A673 (cell line): ENCODE measurements at regions not wholly inside any gene's neighbourhood (a gene's known extent, or its start where the extent isn't known, plus 50 kb on each side); places are given as distances from the start of the nearest gene placed in this dataset.

Experiments
- EZH2 ChIP-seq: fragments of 200-600 bp; sonication (generic); IDR thresholded peaks from 2 replicates; pipeline ENCODE4 v1.6.1; 2017; ENCODE audit warnings: borderline replicate concordance, low read depth, mild to moderate bottlenecking, mixed read lengths, antibody characterized with exemption, low read length; ENCODE audit not compliant: poor library complexity, severe bottlenecking
- TF ChIP-seq, protein P1 (sequence below): fragments of 300-800, 200-600 bp; sonication (generic); conservative IDR thresholded peaks from 2 replicates; pipeline ENCODE4 v1.5.1; 2017; ENCODE audit warnings: low read depth, mild to moderate bottlenecking, antibody characterized with exemption, low read length, moderate library complexity, mixed read lengths

DNA sequence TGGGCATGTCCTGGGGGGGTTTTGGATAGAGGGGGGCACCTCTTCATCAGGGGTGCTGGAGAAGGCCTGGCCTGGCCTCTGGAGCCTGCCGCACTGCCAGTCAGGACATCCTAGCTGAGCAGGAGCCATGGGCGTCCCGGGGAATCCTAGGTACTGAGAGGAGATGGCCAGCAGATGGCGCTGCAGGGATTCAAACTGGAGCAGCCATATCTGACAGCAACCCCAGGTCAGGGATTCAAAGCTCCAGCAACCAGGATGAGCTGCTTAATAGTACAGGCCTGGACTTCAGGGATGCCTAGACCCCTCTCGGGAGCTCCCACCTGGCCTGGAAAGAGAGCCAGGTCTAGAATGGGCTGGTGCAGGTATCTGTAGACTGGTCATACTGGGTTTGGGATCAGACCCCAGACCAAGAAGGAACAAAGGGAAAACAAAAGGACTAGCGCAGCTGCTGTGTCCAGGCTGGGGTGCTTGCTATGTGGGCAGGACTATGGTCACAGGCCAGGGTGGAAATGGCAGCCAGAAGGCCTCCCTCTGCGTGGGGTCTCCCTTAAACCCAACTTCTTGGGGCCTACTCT, 306.9 kb upstream of the RBFOX1 start:
- TF ChIP-seq, protein P1, sequence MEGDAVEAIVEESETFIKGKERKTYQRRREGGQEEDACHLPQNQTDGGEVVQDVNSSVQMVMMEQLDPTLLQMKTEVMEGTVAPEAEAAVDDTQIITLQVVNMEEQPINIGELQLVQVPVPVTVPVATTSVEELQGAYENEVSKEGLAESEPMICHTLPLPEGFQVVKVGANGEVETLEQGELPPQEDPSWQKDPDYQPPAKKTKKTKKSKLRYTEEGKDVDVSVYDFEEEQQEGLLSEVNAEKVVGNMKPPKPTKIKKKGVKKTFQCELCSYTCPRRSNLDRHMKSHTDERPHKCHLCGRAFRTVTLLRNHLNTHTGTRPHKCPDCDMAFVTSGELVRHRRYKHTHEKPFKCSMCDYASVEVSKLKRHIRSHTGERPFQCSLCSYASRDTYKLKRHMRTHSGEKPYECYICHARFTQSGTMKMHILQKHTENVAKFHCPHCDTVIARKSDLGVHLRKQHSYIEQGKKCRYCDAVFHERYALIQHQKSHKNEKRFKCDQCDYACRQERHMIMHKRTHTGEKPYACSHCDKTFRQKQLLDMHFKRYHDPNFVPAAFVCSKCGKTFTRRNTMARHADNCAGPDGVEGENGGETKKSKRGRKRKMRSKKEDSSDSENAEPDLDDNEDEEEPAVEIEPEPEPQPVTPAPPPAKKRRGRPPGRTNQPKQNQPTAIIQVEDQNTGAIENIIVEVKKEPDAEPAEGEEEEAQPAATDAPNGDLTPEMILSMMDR: peak; percentile 72
- no peak for TF ChIP-seq EZH2
